Bronchial epithelial cell (primary cell): ENCODE measurements at regions not wholly inside any gene's neighbourhood (a gene's known extent, or its start where the extent isn't known, plus 50 kb on each side); places are given as distances from the start of the nearest gene placed in this dataset.
A peak's percentile ranks its signal among the peaks of the same experiment; 100 is the strongest.

ENCODE experiments used
- DNase-seq: peaks from one replicate; pipeline ENCODE4 v3.0.0-alpha.2; 2010; ENCODE audit warnings: low read depth
- FAIRE-seq: peaks from 2 replicates; lab custom pipeline; 2011; peaks lifted over from hg19 to GRCh38; lab: Jason Lieb, UNC
- H3K27me3 ChIP-seq: 2 replicates; pipeline ENCODE4 v1.5.1; 2011; ENCODE audit warnings: low read length; ENCODE audit not compliant: control insufficient read depth, insufficient read depth
- H3K36me3 ChIP-seq: 2 replicates; pipeline ENCODE4 v1.5.1; 2011; ENCODE audit warnings: low read length; ENCODE audit not compliant: control insufficient read depth, insufficient read depth
- H3K4me3 ChIP-seq: 2 replicates; pipeline ENCODE4 v1.5.1; 2011; ENCODE audit warnings: mild to moderate bottlenecking, low read depth, low read length, control low read depth
- CTCF ChIP-seq: IDR thresholded peaks from 2 replicates; pipeline ENCODE4 v1.5.1; 2011; ENCODE audit warnings: mild to moderate bottlenecking, moderate library complexity, low read length, control low read depth, inconsistent platforms; ENCODE audit not compliant: insufficient read depth, severe bottlenecking

GRCh38 chr13:30109471-30110135 is 197.7 kb downstream of the KATNAL1 start:
- H3K36me3 ChIP-seq, result no peaks in the 10 kb centered on the region
- FAIRE-seq (no peak), DNase-seq (no peak)
- no peak for TF ChIP-seq CTCF
- no peaks in the 10 kb centered on the region for H3K27me3 ChIP-seq
- no peak overlapping the region for H3K4me3 ChIP-seq

GRCh38 chr13:30108913-30109237 is 198.5 kb downstream of the KATNAL1 start:
- Histone ChIP-seq H3K27me3 (no peaks in the 10 kb centered on the region), H3K36me3 (no peaks in the 10 kb centered on the region), H3K4me3 (no peak overlapping the region)
- no peak for TF ChIP-seq CTCF
- FAIRE-seq (peak; percentile 98), DNase-seq (peak; percentile 99)

- FAIRE-seq (no peak), DNase-seq (no peak)
- TF ChIP-seq CTCF, result no peak
- Histone ChIP-seq H3K4me3 (peak overlapping the region; percentile 22), H3K27me3 (no peaks in the 10 kb centered on the region), H3K36me3 (no peaks in the 10 kb centered on the region)
These were observed 199.0 kb downstream of the KATNAL1 start for GRCh38 chr13:30108216-30108912.

- Histone ChIP-seq H3K4me3 (no peak overlapping the region), H3K36me3 (no peaks in the 10 kb centered on the region), H3K27me3 (no peaks in the 10 kb centered on the region)
- FAIRE-seq (no peak), DNase-seq (peak; percentile 86)
- no peak for TF ChIP-seq CTCF
These were observed 199.7 kb downstream of the KATNAL1 start for GRCh38 chr13:30107521-30108136.

GRCh38 chr13:30107121-30107520 is 200.2 kb downstream of the KATNAL1 start:
- Histone ChIP-seq H3K27me3 (no peaks in the 10 kb centered on the region), H3K4me3 (no peak overlapping the region), H3K36me3 (no peaks in the 10 kb centered on the region)
- TF ChIP-seq CTCF, result no peak
- DNase-seq (no peak), FAIRE-seq (no peak)

GRCh38 chr13:30105381-30105780 is 202.0 kb downstream of the KATNAL1 start:
- Histone ChIP-seq H3K36me3 (no peaks in the 10 kb centered on the region), H3K4me3 (no peak overlapping the region), H3K27me3 (no peaks in the 10 kb centered on the region)
- TF ChIP-seq CTCF, result no peak
- no peak for DNase-seq
- FAIRE-seq, result no peak
